ENCODE measurements at regions not wholly inside any gene's neighbourhood (a gene's known extent, or its start where the extent isn't known, plus 50 kb on each side); places are given as distances from the start of the nearest gene placed in this dataset.

- no peak overlapping the region for H3K4me2 ChIP-seq (ENCODE audit: insufficient read depth, low read length)
- DNase-seq (ENCODE audit: extremely low read depth in 1 of 4, low spot score in 3 of 4) (no peak), ATAC-seq (no peak), FAIRE-seq (no peak)
- no peaks in the 10 kb centered on the region for H3K9me3 ChIP-seq (replicated peaks; ENCODE audit: control insufficient read depth, insufficient read depth, low read depth, low read length)
- no peak overlapping the region for H3K4me3 ChIP-seq
- H3K9ac ChIP-seq (ENCODE audit: insufficient read depth in 1 of 2, low read depth in 2 of 2, low read length in 2 of 2): no peak overlapping the region
- intact Hi-C loops (cut with micrococcal nuclease): no loop called here
- ChIA-PET CTCF (ENCODE audit: low intra/inter-chr PET ratio) (no interaction called here), POLR2A (interaction anchor here (0.5 to 0.6 kb wide), 2 partner anchors 15 to 102 kb away, joined by 3 read pairs; no protein-coding TSS in a partner anchor)
- no peaks in the 10 kb centered on the region for H3K79me2 ChIP-seq (ENCODE audit: control insufficient read depth, insufficient read depth, low read length)
- H3K27me3 ChIP-seq (ENCODE audit: control insufficient read depth in 2 of 2, insufficient read depth in 2 of 2, low read length in 2 of 2): peaks cover 0 to 22% of the 10 kb centered on the region in 2 experiments; a peak in 1 of 5 replicates
- no TSS peak for BruUV-seq (replicated peaks)
- under 1% methylated on average over 15 of the region's 16 CpGs for WGBS (ENCODE audit: insufficient coverage, low coverage, missing lambda C conversion rate)
- no peak overlapping the region for H2AFZ ChIP-seq (ENCODE audit: low read depth, low read length)
- no peaks in the 10 kb centered on the region; the same call in 1 of the 2 replicates for H4K20me1 ChIP-seq (replicated peaks; ENCODE audit: control insufficient read depth, insufficient read depth, low read length)
- no peak overlapping the region for H3K27ac ChIP-seq (ENCODE audit: extremely low read depth, low read depth, low read length)
- in situ Hi-C loops (cut with MboI): no loop called here
- H3K36me3 ChIP-seq (ENCODE audit: control insufficient read depth, insufficient read depth, low read length): no peaks in the 10 kb centered on the region
- H3K4me1 ChIP-seq (replicated peaks in 1 of 2; ENCODE audit: control insufficient read depth in 2 of 2, insufficient read depth in 2 of 2, low read length in 2 of 2): no peaks in the 10 kb centered on the region
- H3K9me1 ChIP-seq (ENCODE audit: control insufficient read depth, insufficient read depth, low read length): no peaks in the 10 kb centered on the region
- no peak for TF ChIP-seq RERE (CRISPR knock-in tag; IDR thresholded peaks at IDR 0.05; ENCODE audit: borderline replicate concordance)
- no peak for TF ChIP-seq SRSF9 (IDR thresholded peaks at IDR 0.05; ENCODE audit: borderline replicate concordance, low read depth, low read length)
- no peak for TF ChIP-seq FOXP4 (CRISPR knock-in tag; IDR thresholded peaks at IDR 0.05; ENCODE audit: borderline replicate concordance)
- no peak for TF ChIP-seq TAL1 (IDR thresholded peaks at IDR 0.05)
- no peak for TF ChIP-seq HDGF (IDR thresholded peaks at IDR 0.05)
- no peak for TF ChIP-seq RBFOX2 (IDR thresholded peaks at IDR 0.05; ENCODE audit: low read depth, low read length)
- TF ChIP-seq RAD21 (CRISPR knock-in tag; conservative IDR thresholded peaks at IDR 0.05 in 1 of 2, IDR thresholded peaks at IDR 0.05 in 1 of 2): no peak
- no peak for TF ChIP-seq TBL1XR1 (IDR thresholded peaks at IDR 0.05; ENCODE audit: low read length in 2 of 2)
- no peak for TF ChIP-seq MIER1 (IDR thresholded peaks at IDR 0.05; ENCODE audit: low read depth)
- TF ChIP-seq JUNB (CRISPR knock-in tag; conservative IDR thresholded peaks at IDR 0.05): no peak
- no peak for TF ChIP-seq SNIP1 (IDR thresholded peaks at IDR 0.05; ENCODE audit: low read depth)
- TF ChIP-seq TFE3 (CRISPR knock-in tag; IDR thresholded peaks at IDR 0.05): no peak
Measured at GRCh38 chr2:236988690-236989624, 96.7 kb upstream of the COPS8 start.

All from K562 (cell line).